ENCODE measurements at regions not wholly inside any gene's neighbourhood (a gene's known extent, or its start where the extent isn't known, plus 50 kb on each side); places are given as distances from the start of the nearest gene placed in this dataset.

- Histone ChIP-seq H2AFZ (no peak overlapping the region), H3K27me3 (ENCODE audit: control insufficient read depth, insufficient read depth, low read length) (no peaks in the 10 kb centered on the region), H3K9me3 (ENCODE audit: control insufficient read depth, low read length) (no peaks in the 10 kb centered on the region), H3K4me3 (ENCODE audit: low read depth, low read length) (no peak overlapping the region), H3K79me2 (no peaks in the 10 kb centered on the region), H3K4me2 (ENCODE audit: low read length) (no peak overlapping the region), H3K36me3 (ENCODE audit: control insufficient read depth, insufficient read depth, low read length) (no peaks in the 10 kb centered on the region), H3K27ac (no peak overlapping the region), H3K9ac (no peak overlapping the region), H3K4me1 (no peaks in the 10 kb centered on the region)
- no peak for TF ChIP-seq CTCF (IDR thresholded peaks at IDR 0.05)
Observed at GRCh38 chr7:67652937-67653336, 656.3 kb downstream of the TYW1 start.

GRCh38 chr7:67653856-67654454 lies 657.3 kb downstream of the TYW1 start:
- Histone ChIP-seq H3K27ac (no peak overlapping the region), H3K36me3 (ENCODE audit: control insufficient read depth, insufficient read depth, low read length) (no peaks in the 10 kb centered on the region)

GRCh38 chr7:67654642-67655041 lies 658.0 kb downstream of the TYW1 start:
- no peak for TF ChIP-seq CTCF (IDR thresholded peaks at IDR 0.05)

More at GRCh38 chr7:67653856-67654454, 657.3 kb downstream of the TYW1 start:
- Histone ChIP-seq H3K4me2 (ENCODE audit: low read length) (no peak overlapping the region), H3K79me2 (no peaks in the 10 kb centered on the region), H3K9me3 (ENCODE audit: control insufficient read depth, low read length) (no peaks in the 10 kb centered on the region), H2AFZ (no peak overlapping the region), H3K4me3 (ENCODE audit: low read depth, low read length) (no peak overlapping the region), H3K27me3 (ENCODE audit: control insufficient read depth, insufficient read depth, low read length) (no peaks in the 10 kb centered on the region), H3K4me1 (no peaks in the 10 kb centered on the region), H3K9ac (no peak overlapping the region)
- no peak for TF ChIP-seq CTCF (IDR thresholded peaks at IDR 0.05)

GRCh38 chr7:67655168-67655567 lies 658.5 kb downstream of the TYW1 start:
- no peak overlapping the region for H3K27ac ChIP-seq
- H3K9me3 ChIP-seq (ENCODE audit: control insufficient read depth, low read length), result no peaks in the 10 kb centered on the region
- no peak overlapping the region for H3K9ac ChIP-seq
- TF ChIP-seq CTCF (IDR thresholded peaks at IDR 0.05), result no peak
- no peaks in the 10 kb centered on the region for H3K36me3 ChIP-seq (ENCODE audit: control insufficient read depth, insufficient read depth, low read length)
- no peaks in the 10 kb centered on the region for H3K4me1 ChIP-seq
- no peak overlapping the region for H3K4me2 ChIP-seq (ENCODE audit: low read length)
- no peak overlapping the region for H2AFZ ChIP-seq
- no peak overlapping the region for H3K4me3 ChIP-seq (ENCODE audit: low read depth, low read length)
- H3K27me3 ChIP-seq (ENCODE audit: control insufficient read depth, insufficient read depth, low read length), result no peaks in the 10 kb centered on the region
- H3K79me2 ChIP-seq, result no peaks in the 10 kb centered on the region

More at GRCh38 chr7:67654642-67655041, 658.0 kb downstream of the TYW1 start:
- Histone ChIP-seq H3K4me2 (ENCODE audit: low read length) (no peak overlapping the region), H3K9ac (no peak overlapping the region), H3K79me2 (no peaks in the 10 kb centered on the region), H3K4me1 (no peaks in the 10 kb centered on the region), H2AFZ (no peak overlapping the region), H3K27me3 (ENCODE audit: control insufficient read depth, insufficient read depth, low read length) (no peaks in the 10 kb centered on the region), H3K9me3 (ENCODE audit: control insufficient read depth, low read length) (no peaks in the 10 kb centered on the region), H3K4me3 (ENCODE audit: low read depth, low read length) (no peak overlapping the region), H3K27ac (no peak overlapping the region), H3K36me3 (ENCODE audit: control insufficient read depth, insufficient read depth, low read length) (no peaks in the 10 kb centered on the region)

- TF ChIP-seq CTCF (IDR thresholded peaks at IDR 0.05), result no peak
- Histone ChIP-seq H3K27ac (no peak overlapping the region), H3K4me1 (no peaks in the 10 kb centered on the region), H3K36me3 (ENCODE audit: control insufficient read depth, insufficient read depth, low read length) (no peaks in the 10 kb centered on the region), H2AFZ (no peak overlapping the region), H3K9ac (no peak overlapping the region), H3K4me3 (ENCODE audit: low read depth, low read length) (no peak overlapping the region), H3K27me3 (ENCODE audit: control insufficient read depth, insufficient read depth, low read length) (no peaks in the 10 kb centered on the region), H3K79me2 (no peaks in the 10 kb centered on the region), H3K4me2 (ENCODE audit: low read length) (no peak overlapping the region), H3K9me3 (ENCODE audit: control insufficient read depth, low read length) (no peaks in the 10 kb centered on the region)
Observed at GRCh38 chr7:67659091-67659490, 662.5 kb downstream of the TYW1 start.
